PC-9 (cell line): ENCODE measurements at regions not wholly inside any gene's neighbourhood (a gene's known extent, or its start where the extent isn't known, plus 50 kb on each side); places are given as distances from the start of the nearest gene placed in this dataset.
A peak's percentile ranks its signal among the peaks of the same experiment; 100 is the strongest.

ENCODE experiments used
- BruUV-seq: library from RNA; stranded (reverse); fragments of 400-500 nt; replicated peaks from 2 replicates; lab custom pipeline; 2021; lab: Mats Ljungman, UMichigan
- CTCF ChIA-PET: fragments of 300-600 bp; sonication (Branson Sonifier 250); formaldehyde crosslinking; loops from one replicate; lab custom pipeline; 2022; ENCODE audit warnings: antibody characterized with exemption; lab: Charles Lee
- POLR2A ChIA-PET: fragments of 300-600 bp; sonication (Branson Sonifier 250); formaldehyde crosslinking; loops from one replicate; lab custom pipeline; 2022; ENCODE audit warnings: antibody characterized with exemption; ENCODE audit not compliant: unreplicated experiment; lab: Charles Lee
- DNase-seq, 2 experiments: peaks; one replicate each; pipeline versions ENCODE4 v3.0.0 to v3.0.0-alpha.2; 2015 to 2022; ENCODE audit warnings: mixed read lengths in 1 of 2
- H2AFZ ChIP-seq: fragments of 200-600 bp; sonication (generic); 2 replicates; pipeline ENCODE4 v1.8.1; 2017; ENCODE audit warnings: antibody characterized with exemption
- H3F3A ChIP-seq: fragments of 200-600 bp; sonication (generic); 2 replicates; pipeline ENCODE4 v1.8.1; 2017; ENCODE audit warnings: antibody characterized with exemption, mild to moderate bottlenecking, low read depth; ENCODE audit not compliant: insufficient read depth
- H3K27ac ChIP-seq: fragments of 200-600 bp; sonication (generic); 2 replicates; pipeline ENCODE4 v1.6.1; 2016; ENCODE audit warnings: mixed run types
- H3K27me3 ChIP-seq: fragments of 200-600 bp; sonication (generic); 2 replicates; pipeline ENCODE4 v1.6.1; 2016; ENCODE audit warnings: low read depth, mixed run types; ENCODE audit not compliant: insufficient read depth
- H3K36me3 ChIP-seq: fragments of 200-600 bp; sonication (generic); 2 replicates; pipeline ENCODE4 v1.6.1; 2016; ENCODE audit warnings: low read depth, mixed run types
- H3K4me1 ChIP-seq: fragments of 200-600 bp; sonication (generic); replicated peaks from 2 replicates; pipeline ENCODE4 v1.6.1; 2016; ENCODE audit warnings: mixed run types; ENCODE audit not compliant: insufficient read depth
- H3K4me2 ChIP-seq: fragments of 200-600 bp; sonication (generic); 2 replicates; pipeline ENCODE4 v1.6.1; 2017; ENCODE audit warnings: mixed run types
- H3K4me3 ChIP-seq: fragments of 200-600 bp; sonication (generic); 2 replicates; pipeline ENCODE4 v1.6.1; 2016; ENCODE audit warnings: mixed run types
- H3K79me2 ChIP-seq: fragments of 200-600 bp; sonication (generic); 2 replicates; pipeline ENCODE4 v1.6.1; 2017; ENCODE audit warnings: low read depth, mixed run types
- H3K9me2 ChIP-seq: fragments of 200-600 bp; sonication (generic); 2 replicates; pipeline ENCODE4 v1.8.1; 2017; ENCODE audit warnings: mild to moderate bottlenecking; ENCODE audit not compliant: insufficient read depth
- H3K9me3 ChIP-seq: fragments of 200-600 bp; sonication (generic); 2 replicates; pipeline ENCODE4 v1.8.1; 2016; ENCODE audit warnings: low read depth; ENCODE audit not compliant: insufficient read depth
- H4K20me1 ChIP-seq: fragments of 200-600 bp; sonication (generic); 2 replicates; pipeline ENCODE4 v1.8.1; 2017; ENCODE audit not compliant: insufficient read depth
- EZH2 ChIP-seq: fragments of 200-600 bp; sonication (generic); IDR thresholded peaks from 2 replicates; pipeline ENCODE4 v1.8.0; 2017; ENCODE audit warnings: antibody characterized with exemption, low read depth
- intact Hi-C: fragments of 100-400 bp; cut with micrococcal nuclease; formaldehyde crosslinking; loops from one replicate; pipeline ENCODE4 v1.10.0; 2022; ENCODE audit not compliant: unreplicated experiment
- TF ChIP-seq, protein P1 (sequence below): fragments of 200-600 bp; sonication (generic); conservative IDR thresholded peaks from 2 replicates; pipeline ENCODE4 v1.6.1; 2017; ENCODE audit warnings: mixed run types, antibody characterized with exemption, mild to moderate bottlenecking, moderate library complexity

DNA sequence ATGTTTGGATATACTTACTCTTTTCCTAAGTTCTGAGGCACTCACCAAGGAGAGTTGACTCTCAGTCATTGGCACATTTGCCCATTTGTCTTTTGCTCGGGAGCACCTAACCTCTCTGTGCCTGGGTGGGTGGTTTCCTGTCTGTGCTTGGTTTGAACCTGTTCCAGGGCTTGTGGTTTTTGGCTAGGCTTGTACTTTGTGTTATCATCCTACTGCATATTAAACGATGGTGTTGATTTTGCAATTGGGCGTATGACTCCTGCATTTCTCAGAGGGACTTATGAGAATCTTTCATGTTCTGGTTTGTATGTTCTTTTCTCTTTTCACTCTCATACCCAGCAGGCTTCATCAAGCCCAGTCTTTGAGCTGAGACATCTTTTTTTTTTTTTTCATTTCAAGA lies 161.7 kb downstream of the BTC start:
- Histone ChIP-seq H3K4me2 (no peak overlapping the region), H3K79me2 (no peaks in the 10 kb centered on the region), H3K4me3 (no peak overlapping the region), H3K27ac (no peak overlapping the region), H3K27me3 (no peaks in the 10 kb centered on the region), H3F3A (no peaks in the 10 kb centered on the region; the same call in 1 of the 2 replicates), H3K4me1 (peaks cover 14% of the 10 kb centered on the region), H3K9me2 (no peaks in the 10 kb centered on the region), H3K36me3 (no peaks in the 10 kb centered on the region), H4K20me1 (no peaks in the 10 kb centered on the region), H3K9me3 (peaks cover 7% of the 10 kb centered on the region; the same call in 1 of the 2 replicates), H2AFZ (no peak overlapping the region; the same call in 1 of the 2 replicates)
- intact Hi-C loops: no loop called here
- DNase-seq: peak; percentile 22 to 37
- TF ChIP-seq, protein P1, sequence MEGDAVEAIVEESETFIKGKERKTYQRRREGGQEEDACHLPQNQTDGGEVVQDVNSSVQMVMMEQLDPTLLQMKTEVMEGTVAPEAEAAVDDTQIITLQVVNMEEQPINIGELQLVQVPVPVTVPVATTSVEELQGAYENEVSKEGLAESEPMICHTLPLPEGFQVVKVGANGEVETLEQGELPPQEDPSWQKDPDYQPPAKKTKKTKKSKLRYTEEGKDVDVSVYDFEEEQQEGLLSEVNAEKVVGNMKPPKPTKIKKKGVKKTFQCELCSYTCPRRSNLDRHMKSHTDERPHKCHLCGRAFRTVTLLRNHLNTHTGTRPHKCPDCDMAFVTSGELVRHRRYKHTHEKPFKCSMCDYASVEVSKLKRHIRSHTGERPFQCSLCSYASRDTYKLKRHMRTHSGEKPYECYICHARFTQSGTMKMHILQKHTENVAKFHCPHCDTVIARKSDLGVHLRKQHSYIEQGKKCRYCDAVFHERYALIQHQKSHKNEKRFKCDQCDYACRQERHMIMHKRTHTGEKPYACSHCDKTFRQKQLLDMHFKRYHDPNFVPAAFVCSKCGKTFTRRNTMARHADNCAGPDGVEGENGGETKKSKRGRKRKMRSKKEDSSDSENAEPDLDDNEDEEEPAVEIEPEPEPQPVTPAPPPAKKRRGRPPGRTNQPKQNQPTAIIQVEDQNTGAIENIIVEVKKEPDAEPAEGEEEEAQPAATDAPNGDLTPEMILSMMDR: no peak
- TF ChIP-seq EZH2: no peak
- ChIA-PET POLR2A (no interaction called here), CTCF (no interaction called here)
- BruUV-seq: no TSS peak

DNA sequence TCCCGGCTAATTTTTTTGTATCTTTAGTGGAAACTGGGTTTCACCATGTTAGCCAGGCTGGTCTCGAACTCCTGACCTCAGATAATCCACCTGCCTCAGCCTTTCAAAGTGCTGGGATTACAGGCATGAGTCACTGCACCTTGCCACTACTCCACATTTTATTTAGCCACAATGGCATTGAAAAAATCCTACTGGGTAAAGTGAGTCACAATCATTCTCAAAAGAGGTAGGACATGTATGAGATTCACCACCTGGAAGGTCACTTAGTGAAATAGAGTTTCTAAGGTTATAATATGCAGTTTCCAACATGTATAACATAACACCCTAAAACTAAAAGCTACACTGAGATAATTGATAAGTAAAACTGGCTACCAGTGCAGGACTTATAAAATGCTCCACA lies 159.2 kb downstream of the BTC start:
- Histone ChIP-seq H3K27ac (no peak overlapping the region), H3K4me1 (peaks cover 14% of the 10 kb centered on the region), H3K9me2 (no peaks in the 10 kb centered on the region), H3K9me3 (peaks cover 7% of the 10 kb centered on the region; the same call in 1 of the 2 replicates), H3K27me3 (no peaks in the 10 kb centered on the region), H4K20me1 (no peaks in the 10 kb centered on the region), H3K36me3 (no peaks in the 10 kb centered on the region), H3K4me3 (no peak overlapping the region), H3K4me2 (no peak overlapping the region), H2AFZ (no peak overlapping the region), H3K79me2 (no peaks in the 10 kb centered on the region), H3F3A (no peaks in the 10 kb centered on the region; the same call in 1 of the 2 replicates)
- no peak for DNase-seq
- intact Hi-C loops: no loop called here
- no TSS peak for BruUV-seq
- no peak for TF ChIP-seq EZH2
- TF ChIP-seq, protein P1: no peak
- ChIA-PET CTCF (no interaction called here), POLR2A (no interaction called here)

DNA sequence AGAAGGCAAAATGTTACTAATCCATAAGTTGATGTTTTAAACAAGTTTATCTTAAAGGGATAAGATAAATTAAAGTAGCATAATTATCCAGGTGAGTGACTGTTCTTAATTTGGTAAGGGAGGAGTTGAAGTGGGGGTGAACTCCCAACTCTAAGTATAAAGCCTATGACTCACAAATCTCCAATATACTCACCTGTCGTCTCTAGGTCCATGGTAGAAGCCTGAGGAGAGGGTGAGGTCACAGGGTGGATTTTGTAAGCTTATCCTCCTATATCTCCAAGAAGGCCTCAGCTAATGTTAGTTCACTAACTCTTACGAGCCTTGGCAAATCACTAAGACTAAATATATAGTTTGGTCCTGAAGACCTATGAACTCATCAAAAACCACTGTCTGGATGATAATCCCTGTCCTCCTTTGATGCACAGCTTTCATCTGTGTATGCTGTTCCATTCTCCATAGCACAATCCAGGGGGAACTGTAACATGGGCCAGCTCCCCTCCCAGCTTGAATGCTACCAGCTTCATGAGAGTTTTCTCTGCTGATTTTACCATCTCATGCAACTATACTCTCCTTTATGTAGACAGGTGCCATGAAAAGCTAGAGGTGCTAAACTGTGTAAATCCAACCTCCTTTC lies 158.7 kb downstream of the BTC start:
- peaks cover 7% of the 10 kb centered on the region; the same call in 1 of the 2 replicates for H3K9me3 ChIP-seq
- no TSS peak for BruUV-seq
- POLR2A ChIA-PET: no interaction called here
- H3K4me1 ChIP-seq: peaks cover 14% of the 10 kb centered on the region
- H2AFZ ChIP-seq: no peak overlapping the region
- H3K27ac ChIP-seq: no peak overlapping the region
- no peaks in the 10 kb centered on the region for H3K9me2 ChIP-seq
- H3K4me3 ChIP-seq: no peak overlapping the region
- intact Hi-C loops: no loop called here
- H3K4me2 ChIP-seq: no peak overlapping the region
- TF ChIP-seq, protein P1: no peak
- TF ChIP-seq EZH2: no peak
- H4K20me1 ChIP-seq: no peaks in the 10 kb centered on the region
- peak in 1 of 2 experiments; percentile 42 for DNase-seq
- CTCF ChIA-PET: no interaction called here
- no peaks in the 10 kb centered on the region for H3K79me2 ChIP-seq
- H3K36me3 ChIP-seq: no peaks in the 10 kb centered on the region
- H3K27me3 ChIP-seq: no peaks in the 10 kb centered on the region
- H3F3A ChIP-seq: no peaks in the 10 kb centered on the region; the same call in 1 of the 2 replicates
